Right renal pelvis (tissue), 4 donors: ENCODE measurements at regions not wholly inside any gene's neighbourhood (a gene's known extent, or its start where the extent isn't known, plus 50 kb on each side); places are given as distances from the start of the nearest gene placed in this dataset.
A peak's percentile ranks its signal among the peaks of the same experiment; 100 is the strongest.
"Not testable (repeated sequence)": the region's sequence is repeated elsewhere in the genome, so short reads cannot be mapped to it uniquely, and the experiment has no call there.

Experiments
- DNase-seq, 4 donors: peaks; one replicate each; pipeline ENCODE4 v3.0.0-alpha.2; 2013; ENCODE audit warnings: low read depth in 4 of 4, low spot score in 3 of 4, missing footprints in 1 of 4

GRCh38 chr11:130668751-130669150, 220.3 kb downstream of the ADAMTS15 start:
- DNase-seq = no peak

GRCh38 chr11:130670200-130670599, 221.8 kb downstream of the ADAMTS15 start:
- DNase-seq = no peak

DNA sequence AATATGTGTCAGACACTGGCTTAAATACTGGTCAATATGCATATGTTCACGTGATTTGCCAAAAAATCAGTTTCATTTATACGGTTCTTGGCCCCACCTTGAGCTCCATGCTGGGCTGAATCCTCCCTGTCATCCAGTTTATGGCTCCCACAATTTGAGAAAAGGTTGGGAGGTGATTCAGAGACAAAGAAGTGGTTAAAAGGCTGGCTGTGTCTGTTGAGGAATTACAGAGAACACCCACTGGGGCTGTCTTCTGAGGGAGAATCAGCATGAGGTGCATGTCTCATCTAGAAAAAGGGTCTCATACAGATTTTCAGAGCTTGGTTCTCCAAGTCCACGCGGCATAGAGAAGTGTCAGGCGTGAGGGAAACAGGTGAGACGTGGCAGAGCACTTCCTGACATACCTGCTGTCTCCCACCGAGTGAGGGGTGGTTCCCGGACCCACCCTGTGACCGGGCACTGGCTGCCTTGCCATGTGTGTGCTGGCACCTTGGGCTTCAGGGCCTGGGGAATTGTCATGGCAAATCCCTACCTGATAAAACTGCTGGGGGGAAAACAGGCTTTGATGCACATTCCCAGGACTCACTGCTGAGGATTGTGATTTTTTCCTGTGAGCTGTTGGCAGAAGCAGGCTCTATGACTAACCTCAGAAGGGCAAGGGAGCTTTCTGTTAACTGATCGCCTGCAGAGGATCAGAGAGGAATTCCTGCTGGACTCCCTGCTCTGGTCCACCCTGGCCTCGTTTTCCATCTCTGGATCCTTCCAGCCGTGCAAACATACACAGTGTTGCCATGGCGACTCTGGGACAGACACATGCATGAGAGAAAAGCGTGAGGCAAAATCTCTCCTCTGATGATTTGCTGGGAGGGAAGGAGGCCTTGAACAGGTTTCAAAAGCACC, 223.6 kb downstream of the ADAMTS15 start:
- DNase-seq = peak in 3 of 4 donors; percentile 42 to 68 (median 61)

- no peak for DNase-seq
Measured at GRCh38 chr11:130672911-130673310, 224.5 kb downstream of the ADAMTS15 start.

DNA sequence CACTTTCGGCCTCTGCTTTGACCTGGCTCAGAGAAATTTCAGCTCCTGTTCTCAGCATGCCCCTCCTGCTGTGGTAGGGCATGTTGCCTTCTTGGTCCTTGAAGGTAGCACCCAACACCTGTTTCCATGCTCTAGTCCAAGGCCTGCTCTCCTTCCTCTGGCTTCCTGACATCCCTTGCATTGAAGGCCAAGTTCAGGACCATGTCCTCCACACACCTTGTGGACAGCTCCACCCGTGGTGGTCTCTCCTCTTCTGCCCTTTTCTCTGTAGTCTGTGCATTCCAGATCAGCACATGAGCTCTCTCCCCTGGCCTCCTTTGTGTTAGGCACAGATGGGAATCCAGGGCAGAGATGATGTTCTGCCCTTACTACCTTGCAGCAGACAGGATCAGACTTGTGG, 225.3 kb downstream of the ADAMTS15 start:
- DNase-seq = no peak

GRCh38 chr11:130674686-130675308, 226.4 kb downstream of the ADAMTS15 start:
- DNase-seq = peak in 3 of 4 donors; percentile 39 to 67 (median 48)

GRCh38 chr11:130675371-130675821, 227.0 kb downstream of the ADAMTS15 start:
- peak in 3 of 4 donors; percentile 38 to 56 (median 55) for DNase-seq

DNA sequence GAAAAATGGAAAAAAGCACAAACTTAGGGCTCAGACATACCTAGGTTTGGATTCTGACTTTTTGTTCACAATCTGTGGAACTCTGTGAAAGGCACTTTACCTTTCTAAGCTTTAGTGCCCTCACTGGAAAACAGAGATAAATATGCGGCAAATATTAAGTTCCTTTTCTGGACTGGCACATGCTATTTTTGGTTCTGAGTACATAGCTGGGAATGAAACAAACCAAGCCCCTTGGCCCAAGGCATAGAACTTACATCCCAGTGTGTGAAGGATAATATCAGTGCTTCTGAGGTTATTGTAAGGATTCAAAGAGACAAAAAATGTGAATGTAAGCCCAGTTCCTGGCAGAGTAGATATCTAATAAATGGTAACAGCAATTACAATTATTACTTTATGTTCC, 227.5 kb downstream of the ADAMTS15 start:
- DNase-seq = no peak

GRCh38 chr11:130677486-130678153, 229.2 kb downstream of the ADAMTS15 start:
- no peak for DNase-seq

DNA sequence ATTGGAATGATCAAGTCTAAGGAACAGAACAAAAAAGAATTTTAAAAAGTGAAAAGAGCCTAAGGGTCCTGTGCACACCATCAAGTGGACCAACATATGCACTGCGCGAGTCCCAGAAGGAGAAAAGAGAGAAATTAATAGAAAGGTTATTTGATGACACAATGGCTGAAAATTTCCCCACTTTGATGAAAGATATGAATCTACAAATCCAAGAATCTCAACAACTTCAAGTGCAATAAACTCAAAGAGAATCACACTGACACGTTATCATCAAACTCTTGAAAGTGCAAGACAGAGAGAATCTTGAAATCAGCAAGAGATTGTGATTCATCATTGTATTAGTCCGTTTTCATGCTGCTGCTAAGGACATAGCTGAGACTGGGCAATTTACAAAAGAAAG, 230.8 kb downstream of the ADAMTS15 start:
- no peak for DNase-seq

DNA sequence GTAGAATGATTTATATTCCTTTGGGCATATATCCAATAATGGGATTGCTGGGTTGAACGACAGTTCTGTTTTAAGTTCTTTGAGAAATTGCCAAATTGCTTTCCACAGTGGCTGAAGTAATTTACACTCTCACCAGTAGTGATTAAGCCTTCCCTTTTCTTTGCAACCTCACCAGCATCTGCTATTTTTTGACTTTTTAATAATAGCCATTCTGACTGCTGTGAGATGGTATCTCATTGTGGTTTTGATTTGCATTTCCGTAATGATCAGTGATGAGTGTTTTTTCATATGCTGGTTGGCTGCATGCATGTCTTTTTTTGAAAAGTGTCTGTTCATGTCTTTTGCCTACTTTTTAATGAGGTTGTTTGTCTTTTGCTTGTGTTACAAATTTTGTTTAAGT, 233.8 kb downstream of the SNX19 start:
- not testable (repeated sequence) for DNase-seq

- no peak for DNase-seq
Measured at GRCh38 chr11:130689222-130689908, 226.9 kb downstream of the SNX19 start.

GRCh38 chr11:130691581-130691980, 224.7 kb downstream of the SNX19 start:
- DNase-seq = no peak

DNA sequence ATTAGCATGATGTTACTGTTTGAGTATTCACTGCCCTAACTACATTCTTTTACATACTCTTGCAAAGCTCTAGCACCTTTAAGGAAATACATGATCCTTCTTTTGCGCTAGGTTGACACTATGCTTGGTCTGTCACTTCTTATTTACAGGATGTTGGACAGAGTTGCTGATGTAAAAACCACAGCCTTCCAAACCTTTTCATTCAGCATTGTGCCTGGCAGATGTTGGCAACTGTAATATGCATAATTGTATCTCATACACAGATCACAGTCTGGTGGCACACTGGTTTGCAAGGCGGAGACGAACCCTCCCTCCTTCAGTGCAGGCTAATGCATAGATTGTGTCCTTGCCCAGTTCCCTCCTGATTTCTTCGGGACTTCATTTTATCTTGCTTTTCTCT, 224.1 kb downstream of the SNX19 start:
- DNase-seq = no peak

DNA sequence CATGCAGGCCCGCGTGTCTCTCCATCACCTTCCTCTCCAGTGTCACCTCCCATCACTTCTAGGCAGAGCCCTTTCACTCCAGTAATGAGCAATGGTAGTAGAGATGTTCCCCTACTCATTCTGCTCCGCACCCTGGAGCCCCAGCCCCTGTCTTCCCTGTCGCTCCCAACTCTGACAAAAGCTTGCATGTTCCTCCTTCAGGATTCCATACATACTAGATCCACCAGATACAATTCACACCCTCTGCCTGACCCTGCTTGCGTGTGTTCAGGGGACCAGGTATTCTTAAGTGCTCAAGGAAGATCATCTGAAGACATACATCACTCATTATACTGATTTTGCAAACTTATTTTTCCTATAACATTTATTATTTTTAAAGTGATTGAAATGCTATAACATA, 222.7 kb downstream of the SNX19 start:
- DNase-seq = no peak

DNA sequence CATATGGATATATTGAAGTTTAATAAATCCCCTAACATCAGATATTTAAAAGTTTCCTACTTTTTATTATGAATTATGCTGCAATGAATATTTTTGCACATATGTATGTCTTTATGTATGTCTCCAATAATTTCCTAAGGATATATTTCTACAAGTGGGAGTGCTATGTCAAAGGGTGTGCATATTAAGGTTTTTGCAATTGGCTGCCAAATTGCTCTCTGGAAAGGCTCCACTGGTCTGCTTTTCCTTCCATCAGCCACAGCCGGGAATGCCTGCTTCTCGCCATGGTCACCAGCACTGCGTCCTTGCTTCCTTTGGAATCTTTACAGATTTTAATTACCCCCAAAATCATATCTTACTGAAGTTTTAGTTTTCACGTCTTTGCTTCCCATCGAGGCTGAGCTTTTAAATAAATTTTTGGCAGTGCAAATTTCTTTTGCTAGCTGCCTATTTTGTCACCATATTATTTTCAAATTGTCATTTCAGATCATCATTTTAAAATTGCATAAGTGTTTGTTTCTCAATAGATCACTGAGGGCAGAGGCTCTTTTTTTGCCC, 221.7 kb downstream of the SNX19 start:
- no peak for DNase-seq

DNA sequence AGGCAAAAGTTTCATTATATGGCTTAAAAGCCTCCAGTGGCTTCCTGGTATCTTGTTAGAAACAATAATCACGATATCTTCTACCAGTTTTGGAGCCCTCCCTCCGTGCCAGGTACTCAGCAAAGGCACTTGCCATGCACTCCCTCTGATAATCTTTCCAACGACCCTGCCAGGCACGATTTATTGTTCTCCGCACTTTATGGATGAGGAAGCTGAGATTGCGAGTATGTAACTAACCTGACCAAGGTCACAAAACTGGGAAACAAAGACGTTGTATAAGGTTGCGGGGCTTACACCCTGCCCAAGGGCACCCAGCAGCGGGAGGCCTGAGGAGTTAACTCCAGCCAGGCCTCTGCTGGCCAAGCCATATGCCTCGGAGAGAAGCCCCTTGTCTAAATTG, 218.1 kb downstream of the SNX19 start:
- DNase-seq = no peak

- DNase-seq = no peak
Measured at GRCh38 chr11:130699561-130699960, 216.7 kb downstream of the SNX19 start.

- no peak for DNase-seq
Measured at GRCh38 chr11:130700092-130700491, 216.2 kb downstream of the SNX19 start.

GRCh38 chr11:130703489-130704190, 212.6 kb downstream of the SNX19 start:
- DNase-seq = no peak
